ENCODE measurements at regions not wholly inside any gene's neighbourhood (a gene's known extent, or its start where the extent isn't known, plus 50 kb on each side); places are given as distances from the start of the nearest gene placed in this dataset.

DNA sequence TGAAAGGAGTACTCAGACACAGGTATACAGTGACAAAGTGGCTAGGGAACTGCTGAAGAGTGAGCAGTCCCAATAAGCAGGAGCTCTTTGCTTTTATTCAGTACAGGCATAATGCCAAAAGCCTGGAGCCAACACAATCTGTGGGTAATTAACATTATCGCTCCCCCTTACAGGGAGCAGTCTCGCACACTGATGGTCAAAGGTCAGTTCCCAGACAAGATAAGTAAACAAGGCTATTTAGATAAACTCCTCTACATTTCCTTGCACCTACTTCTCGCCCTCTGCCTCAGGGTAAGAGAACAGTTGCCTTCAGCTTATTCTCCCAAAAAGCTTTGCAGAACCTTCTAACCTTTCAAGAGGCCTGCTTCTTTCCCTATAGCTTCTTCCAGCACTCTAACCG is 73.9 kb upstream of the TAF9B start:
- no peak for DNase-seq (ENCODE audit: low spot score)

DNA sequence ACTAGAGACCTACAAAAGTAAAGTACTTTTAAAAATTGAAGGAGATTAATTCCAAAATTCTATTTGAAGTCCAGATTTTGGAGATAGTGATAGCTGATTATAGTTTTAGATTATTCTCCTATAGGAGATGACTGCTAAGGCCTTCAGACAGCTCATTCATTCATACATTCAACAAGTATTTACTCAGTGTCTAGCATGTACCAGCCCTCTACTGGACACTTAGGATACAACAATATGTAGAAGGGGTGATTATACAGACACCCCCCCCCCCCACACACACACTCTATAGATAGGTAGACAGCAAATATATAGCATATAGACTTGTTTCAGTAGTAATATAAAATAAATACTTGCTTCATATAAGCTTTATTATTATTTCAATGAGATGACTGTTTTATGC is 60.4 kb upstream of the TAF9B start:
- DNase-seq (ENCODE audit: low spot score) = peak; percentile 11

All from iPS-NIHi11 (cell line).